A673 (cell line): ENCODE measurements at regions not wholly inside any gene's neighbourhood (a gene's known extent, or its start where the extent isn't known, plus 50 kb on each side); places are given as distances from the start of the nearest gene placed in this dataset.
"Not testable (repeated sequence)": the region's sequence is repeated elsewhere in the genome, so short reads cannot be mapped to it uniquely, and the experiment has no call there.

Experiments
- BruUV-seq: library from RNA; stranded (reverse); fragments of 400-500 nt; replicated peaks from 2 replicates; lab custom pipeline; 2021; lab: Mats Ljungman, UMichigan
- CTCF ChIA-PET: fragments of 300-600 bp; sonication (Branson Sonifier 250); formaldehyde crosslinking; loops from one replicate; lab custom pipeline; 2022; ENCODE audit warnings: antibody characterized with exemption; lab: Charles Lee
- POLR2A ChIA-PET: fragments of 300-600 bp; sonication (Branson Sonifier 250); formaldehyde crosslinking; loops from one replicate; lab custom pipeline; 2022; ENCODE audit warnings: antibody characterized with exemption; ENCODE audit not compliant: low non-redundant PET; lab: Charles Lee
- DNase-seq: peaks from one replicate; pipeline ENCODE4 v3.0.0-alpha.2; 2015; ENCODE audit warnings: low spot score
- H3K27ac ChIP-seq: fragments of 200-600 bp; sonication (generic); 2 replicates; pipeline ENCODE4 v1.5.1; 2016; ENCODE audit warnings: mixed run types, low read depth, mild to moderate bottlenecking, mixed read lengths, antibody characterized with exemption, low read length; ENCODE audit not compliant: poor library complexity, severe bottlenecking
- H3K27me3 ChIP-seq: fragments of 200-600 bp; sonication (generic); replicated peaks from 2 replicates; pipeline ENCODE4 v1.6.1; 2017; ENCODE audit warnings: mixed run types, low read depth, mild to moderate bottlenecking, mixed read lengths, antibody characterized with exemption, low read length; ENCODE audit not compliant: insufficient read depth, poor library complexity
- H3K36me3 ChIP-seq: fragments of 200-600 bp; sonication (generic); 2 replicates; pipeline ENCODE4 v1.6.1; 2016; ENCODE audit warnings: mixed run types, mild to moderate bottlenecking, mixed read lengths, antibody characterized with exemption, low read length; ENCODE audit not compliant: insufficient read depth, poor library complexity, severe bottlenecking
- H3K4me1 ChIP-seq: fragments of 200-600 bp; sonication (generic); 2 replicates; pipeline ENCODE4 v1.6.1; 2017; ENCODE audit warnings: mixed run types, mild to moderate bottlenecking, mixed read lengths, antibody characterized with exemption, low read length; ENCODE audit not compliant: insufficient read depth, poor library complexity, severe bottlenecking
- H3K4me3 ChIP-seq: fragments of 200-600 bp; sonication (generic); 2 replicates; pipeline ENCODE4 v1.5.1; 2016; ENCODE audit warnings: low read depth, mixed run types, mild to moderate bottlenecking, mixed read lengths, low read length; ENCODE audit not compliant: poor library complexity, severe bottlenecking
- H3K9me3 ChIP-seq: fragments of 200-600 bp; sonication (generic); 2 replicates; pipeline ENCODE4 v1.6.1; 2016; ENCODE audit warnings: mixed run types, low read depth, mild to moderate bottlenecking, mixed read lengths, antibody characterized with exemption, low read length; ENCODE audit not compliant: poor library complexity, severe bottlenecking
- CTCF ChIP-seq: fragments of 300-800, 200-600 bp; sonication (generic); conservative IDR thresholded peaks from 2 replicates; pipeline ENCODE4 v1.5.1; 2017; ENCODE audit warnings: low read depth, mild to moderate bottlenecking, antibody characterized with exemption, low read length, moderate library complexity, mixed read lengths
- EZH2 ChIP-seq: fragments of 200-600 bp; sonication (generic); IDR thresholded peaks from 2 replicates; pipeline ENCODE4 v1.6.1; 2017; ENCODE audit warnings: borderline replicate concordance, low read depth, mild to moderate bottlenecking, mixed read lengths, antibody characterized with exemption, low read length; ENCODE audit not compliant: poor library complexity, severe bottlenecking
- intact Hi-C: fragments of 100-400 bp; cut with micrococcal nuclease; formaldehyde crosslinking; loops from one replicate; pipeline ENCODE4 v1.10.0; 2022; ENCODE audit not compliant: unreplicated experiment

- H3K4me1 ChIP-seq: no peaks in the 10 kb centered on the region
- H3K36me3 ChIP-seq: no peaks in the 10 kb centered on the region
- DNase-seq: no peak
- intact Hi-C loops: no loop called here
- POLR2A ChIA-PET: no interaction called here
- no peak overlapping the region for H3K4me3 ChIP-seq
- TF ChIP-seq EZH2 (no peak), CTCF (no peak)
- CTCF ChIA-PET: no interaction called here
- H3K27me3 ChIP-seq: no peaks in the 10 kb centered on the region
- H3K9me3 ChIP-seq: no peaks in the 10 kb centered on the region
- no peak overlapping the region for H3K27ac ChIP-seq
- no TSS peak for BruUV-seq
Observed at GRCh38 chr9:106025453-106025852, 331.1 kb downstream of the TMEM38B start.

GRCh38 chr9:106030146-106030545 is 335.8 kb downstream of the TMEM38B start:
- BruUV-seq: not testable (repeated sequence)

GRCh38 chr9:106032978-106033377 is 338.6 kb downstream of the TMEM38B start:
- ChIA-PET POLR2A (no interaction called here), CTCF (no interaction called here)
- Histone ChIP-seq H3K27me3 (no peaks in the 10 kb centered on the region), H3K36me3 (no peaks in the 10 kb centered on the region), H3K4me3 (no peak overlapping the region), H3K9me3 (no peaks in the 10 kb centered on the region), H3K27ac (no peak overlapping the region), H3K4me1 (no peaks in the 10 kb centered on the region)
- intact Hi-C loops: no loop called here
- TF ChIP-seq CTCF (no peak), EZH2 (no peak)
- DNase-seq: no peak
- BruUV-seq: no TSS peak

More at GRCh38 chr9:106030146-106030545, 335.8 kb downstream of the TMEM38B start:
- DNase-seq, H3K4me3 ChIP-seq, H3K4me1 ChIP-seq, H3K27me3 ChIP-seq, H3K9me3 ChIP-seq, CTCF ChIA-PET, POLR2A ChIA-PET, intact Hi-C loops, H3K27ac ChIP-seq, H3K36me3 ChIP-seq: not testable (repeated sequence)

- intact Hi-C loops: no loop called here
- CTCF ChIA-PET: no interaction called here
- no peak overlapping the region for H3K4me3 ChIP-seq
- no peak for DNase-seq
- TF ChIP-seq EZH2 (no peak), CTCF (no peak)
- H3K27ac ChIP-seq: no peak overlapping the region
- BruUV-seq: no TSS peak
- H3K9me3 ChIP-seq: no peaks in the 10 kb centered on the region
- H3K36me3 ChIP-seq: no peaks in the 10 kb centered on the region
- no peaks in the 10 kb centered on the region for H3K27me3 ChIP-seq
- POLR2A ChIA-PET: no interaction called here
- H3K4me1 ChIP-seq: no peaks in the 10 kb centered on the region
Observed at GRCh38 chr9:106035806-106036205, 341.5 kb downstream of the TMEM38B start.
